Upper lobe of left lung (tissue), 6 donors: ENCODE measurements at regions not wholly inside any gene's neighbourhood (a gene's known extent, or its start where the extent isn't known, plus 50 kb on each side); places are given as distances from the start of the nearest gene placed in this dataset.

ENCODE experiments used
- ATAC-seq, 2 donors: fragments of 200-7000 bp; cut with Tn5 transposase; one replicate each; pipeline ENCODE4 v1.9.1; 2022; ENCODE audit warnings: mild to moderate bottlenecking in 2 of 2, moderate library complexity in 2 of 2; ENCODE audit not compliant: low FRiP score in 2 of 2
- DNase-seq, 2 donors: peaks; one replicate each; pipeline ENCODE4 v3.0.0-alpha.2; 2019 to 2020
- H3K27ac ChIP-seq, 4 donors: fragments of 200-600 bp; sonication (generic); one replicate each; pipeline ENCODE4 v1.5.1; 2016 to 2019
- H3K27me3 ChIP-seq, 4 donors: fragments of 200-600 bp; sonication (generic); one replicate each; pipeline ENCODE4 v1.5.1; 2017 to 2019
- H3K36me3 ChIP-seq, 4 donors: fragments of 200-600 bp; sonication (generic); one replicate each; pipeline ENCODE4 v1.5.1; 2016 to 2019
- H3K4me1 ChIP-seq, 4 donors: fragments of 200-600 bp; sonication (generic); one replicate each; pipeline ENCODE4 v1.5.1; 2018 to 2019
- H3K4me3 ChIP-seq, 4 donors: fragments of 200-600 bp; sonication (generic); one replicate each; pipeline ENCODE4 v1.5.1; 2017 to 2019; ENCODE audit warnings: mild to moderate bottlenecking in 2 of 4, moderate library complexity in 1 of 4
- H3K9me3 ChIP-seq, 4 donors: fragments of 200-600 bp; sonication (generic); one replicate each; pipeline ENCODE4 v1.5.1; 2018 to 2019
- EP300 ChIP-seq, 4 donors: sonication (generic); formaldehyde crosslinking; IDR thresholded peaks; one replicate each; pipeline ENCODE4 v1.5.1; 2017; ENCODE audit warnings: antibody characterized with exemption in 4 of 4, control low read depth in 2 of 4
- POLR2A ChIP-seq, 4 donors: fragments of 450-650 bp; IDR thresholded peaks; one replicate each; pipeline ENCODE4 v1.5.1; 2016 to 2017; ENCODE audit warnings: antibody characterized with exemption in 4 of 4, mild to moderate bottlenecking in 2 of 4
- POLR2AphosphoS5 ChIP-seq, 2 donors: sonication (generic); formaldehyde crosslinking; IDR thresholded peaks; one replicate each; pipeline ENCODE4 v1.5.1; 2017; ENCODE audit warnings: antibody characterized with exemption in 2 of 2
- WGBS, 2 donors: methylation state at CpG; one replicate each; pipeline ENCODE4 v1.1.5; 2017 to 2018; 5-methylcytosine and 5-hydroxymethylcytosine counted together
- TF ChIP-seq, protein P1 (sequence below), 6 experiments: fragments of 450-650 bp in 4 of 6; fragments of 200-600 bp in 2 of 6; sonication (generic) in 2 of 6; IDR thresholded peaks; one replicate each; pipeline ENCODE4 v1.5.1; 2016 to 2019; ENCODE audit warnings: antibody characterized with exemption in 6 of 6
- donor health status: DM: no; HTN: no; CAD: no; lungs with moderate emphysema.
- donor health status: DM: no; HTN: yes; CAD: no; lungs with severe emphysema.

DNA sequence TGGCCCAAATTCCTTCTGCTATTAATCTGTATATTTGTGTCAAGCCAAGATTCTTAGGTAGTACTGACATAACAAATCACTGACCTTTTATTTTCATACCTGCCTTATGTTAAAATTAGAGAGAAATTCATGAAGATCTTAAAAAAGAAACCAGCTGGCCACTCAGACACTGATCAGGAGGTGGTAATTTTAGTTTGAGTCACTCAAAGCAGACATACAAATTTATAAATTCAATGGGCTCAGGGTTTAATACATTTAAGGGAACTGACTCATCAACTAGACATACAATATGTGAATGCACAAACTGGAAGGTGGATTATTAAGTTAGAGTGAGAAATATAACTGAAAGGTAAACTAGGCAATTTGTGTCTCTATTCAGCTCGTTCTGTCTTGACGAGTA, 711.9 kb upstream of the EYS start:
- WGBS, 2 donors: 86 to 88% methylated on average over 2 of the region's 2 CpGs
- no peaks in the 10 kb centered on the region for H3K4me1 ChIP-seq
- ATAC-seq: no peak

DNA sequence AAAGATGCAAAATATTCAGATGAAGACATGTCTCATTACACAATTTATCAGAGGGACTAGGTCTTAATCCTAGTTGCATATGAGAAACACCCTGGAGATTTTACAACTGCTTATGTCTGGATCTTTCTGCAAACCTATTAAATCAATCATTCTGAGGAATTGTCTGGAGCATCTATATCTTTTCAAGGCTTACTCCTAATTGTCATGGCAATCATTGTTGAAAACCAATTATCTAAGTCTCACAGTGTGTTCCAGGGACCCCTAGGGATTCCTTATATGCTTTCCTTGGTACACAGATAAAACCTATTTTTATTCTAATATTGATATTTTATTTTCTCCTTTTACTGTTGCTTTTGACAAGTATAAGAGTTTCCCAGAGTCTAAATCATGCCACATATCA, 696.9 kb upstream of the EYS start:
- no peak for ATAC-seq
- Histone ChIP-seq H3K36me3 (no peaks in the 10 kb centered on the region), H3K4me3 (no peak overlapping the region), H3K27ac (no peak overlapping the region), H3K27me3 (no peaks in the 10 kb centered on the region), H3K9me3 (no peaks in the 10 kb centered on the region), H3K4me1 (no peaks in the 10 kb centered on the region)
- TF ChIP-seq POLR2AphosphoS5 (IDR thresholded peaks at IDR 0.05) (no peak), EP300 (IDR thresholded peaks at IDR 0.05) (no peak), POLR2A (IDR thresholded peaks at IDR 0.05) (no peak)
- TF ChIP-seq, protein P1, sequence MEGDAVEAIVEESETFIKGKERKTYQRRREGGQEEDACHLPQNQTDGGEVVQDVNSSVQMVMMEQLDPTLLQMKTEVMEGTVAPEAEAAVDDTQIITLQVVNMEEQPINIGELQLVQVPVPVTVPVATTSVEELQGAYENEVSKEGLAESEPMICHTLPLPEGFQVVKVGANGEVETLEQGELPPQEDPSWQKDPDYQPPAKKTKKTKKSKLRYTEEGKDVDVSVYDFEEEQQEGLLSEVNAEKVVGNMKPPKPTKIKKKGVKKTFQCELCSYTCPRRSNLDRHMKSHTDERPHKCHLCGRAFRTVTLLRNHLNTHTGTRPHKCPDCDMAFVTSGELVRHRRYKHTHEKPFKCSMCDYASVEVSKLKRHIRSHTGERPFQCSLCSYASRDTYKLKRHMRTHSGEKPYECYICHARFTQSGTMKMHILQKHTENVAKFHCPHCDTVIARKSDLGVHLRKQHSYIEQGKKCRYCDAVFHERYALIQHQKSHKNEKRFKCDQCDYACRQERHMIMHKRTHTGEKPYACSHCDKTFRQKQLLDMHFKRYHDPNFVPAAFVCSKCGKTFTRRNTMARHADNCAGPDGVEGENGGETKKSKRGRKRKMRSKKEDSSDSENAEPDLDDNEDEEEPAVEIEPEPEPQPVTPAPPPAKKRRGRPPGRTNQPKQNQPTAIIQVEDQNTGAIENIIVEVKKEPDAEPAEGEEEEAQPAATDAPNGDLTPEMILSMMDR (IDR thresholded peaks at IDR 0.05): no peak
- DNase-seq: no peak

More for the DNA sequence above, 711.9 kb upstream of the EYS start:
- H3K27ac ChIP-seq: no peak overlapping the region
- DNase-seq: no peak
- no peak for TF ChIP-seq POLR2AphosphoS5 (IDR thresholded peaks at IDR 0.05)
- TF ChIP-seq POLR2A (IDR thresholded peaks at IDR 0.05): no peak
- no peak for TF ChIP-seq EP300 (IDR thresholded peaks at IDR 0.05)
- TF ChIP-seq, protein P1 (IDR thresholded peaks at IDR 0.05): no peak
- H3K36me3 ChIP-seq: no peaks in the 10 kb centered on the region
- H3K9me3 ChIP-seq: no peaks in the 10 kb centered on the region
- H3K4me3 ChIP-seq: no peak overlapping the region
- no peaks in the 10 kb centered on the region for H3K27me3 ChIP-seq

DNA sequence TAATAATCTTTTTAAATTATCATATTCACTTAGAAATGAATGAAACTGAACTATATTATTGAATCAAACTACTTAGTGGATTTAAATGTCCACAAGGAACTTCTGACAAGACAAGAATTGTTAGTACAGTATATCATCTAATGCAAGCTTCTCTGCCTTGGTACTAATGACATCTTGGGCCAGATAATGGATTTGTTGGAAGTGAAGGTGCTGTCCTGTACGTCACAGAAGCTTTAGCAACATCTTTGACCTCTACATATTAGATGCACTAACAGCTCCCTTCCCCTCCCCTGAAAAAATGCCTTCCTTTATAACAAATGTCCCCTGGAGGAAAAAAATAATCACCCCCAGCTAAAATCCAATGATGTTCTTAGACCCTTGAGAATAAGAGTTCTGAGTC, 695.8 kb upstream of the EYS start:
- WGBS, 2 donors: 77 to 78% methylated on average over 1 of the region's 1 CpG
- Histone ChIP-seq H3K4me1 (no peaks in the 10 kb centered on the region), H3K4me3 (no peak overlapping the region), H3K27ac (no peak overlapping the region), H3K9me3 (no peaks in the 10 kb centered on the region), H3K27me3 (no peaks in the 10 kb centered on the region), H3K36me3 (no peaks in the 10 kb centered on the region)
- ATAC-seq (no peak), DNase-seq (no peak)
- TF ChIP-seq, protein P1 (IDR thresholded peaks at IDR 0.05): no peak

DNA sequence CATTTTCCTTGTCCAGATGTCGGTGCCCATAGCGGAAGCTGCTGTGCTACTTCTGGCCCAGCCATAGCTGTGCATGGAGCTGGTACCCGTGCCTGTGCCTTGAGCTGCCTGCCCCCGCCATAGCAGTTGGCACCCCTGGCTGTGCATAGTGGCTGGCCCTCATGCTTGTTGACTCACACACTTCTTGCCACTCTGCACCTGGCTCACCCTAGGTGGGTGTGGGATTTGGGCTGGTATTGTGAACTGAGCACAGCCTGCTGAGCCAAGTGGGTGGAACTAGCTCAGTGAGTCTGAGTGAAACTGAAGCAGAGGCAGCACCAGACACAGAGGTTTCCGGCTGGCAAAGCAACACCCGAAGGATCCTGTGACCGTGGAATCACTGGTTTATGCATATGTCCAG, 689.5 kb upstream of the EYS start:
- DNase-seq: peak in 1 of 2 donors; percentile 6
- WGBS, 2 donors: 87 to 93% methylated on average over 6 to 7 of the region's 7 CpGs
- no peak overlapping the region for H3K4me3 ChIP-seq

DNA sequence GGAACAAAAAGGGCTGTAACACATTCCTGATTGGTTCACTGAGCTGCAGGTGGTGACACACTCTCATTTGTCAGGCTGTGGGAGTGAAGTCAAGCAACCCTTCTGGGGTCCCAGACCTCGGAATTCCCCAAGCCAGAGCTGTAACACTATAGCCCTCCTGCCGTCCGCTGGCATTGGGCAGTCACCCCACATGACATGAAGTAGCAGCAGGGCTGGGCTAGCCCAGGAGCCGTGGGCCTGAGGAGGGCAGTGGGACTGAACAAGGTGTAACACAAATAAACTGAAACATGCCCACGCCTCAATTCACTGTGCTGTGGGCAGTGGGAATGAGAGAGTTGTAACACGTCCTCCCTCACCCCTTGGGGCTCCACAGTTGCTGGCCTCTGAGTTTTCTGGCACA, 689.1 kb upstream of the EYS start:
- H3K36me3 ChIP-seq: no peaks in the 10 kb centered on the region
- no peak overlapping the region for H3K27ac ChIP-seq
- TF ChIP-seq POLR2AphosphoS5 (IDR thresholded peaks at IDR 0.05): no peak
- no peak for TF ChIP-seq POLR2A (IDR thresholded peaks at IDR 0.05)
- no peak for TF ChIP-seq EP300 (IDR thresholded peaks at IDR 0.05)
- TF ChIP-seq, protein P1 (IDR thresholded peaks at IDR 0.05): no peak
- WGBS, 2 donors: 84 to 90% methylated on average over 6 of the region's 6 CpGs
- ATAC-seq (peak in 1 of 2 donors; percentile 37), DNase-seq (peak in 1 of 2 donors; percentile 5)
- no peaks in the 10 kb centered on the region for H3K9me3 ChIP-seq
- no peaks in the 10 kb centered on the region for H3K27me3 ChIP-seq
- no peaks in the 10 kb centered on the region for H3K4me1 ChIP-seq
- H3K4me3 ChIP-seq: no peak overlapping the region

More for the DNA sequence above, 689.5 kb upstream of the EYS start:
- peak in 1 of 2 donors; percentile 53 for ATAC-seq
- Histone ChIP-seq H3K27me3 (no peaks in the 10 kb centered on the region), H3K27ac (no peak overlapping the region), H3K9me3 (no peaks in the 10 kb centered on the region), H3K36me3 (no peaks in the 10 kb centered on the region), H3K4me1 (no peaks in the 10 kb centered on the region)
- TF ChIP-seq POLR2A (IDR thresholded peaks at IDR 0.05) (no peak), POLR2AphosphoS5 (IDR thresholded peaks at IDR 0.05) (no peak), EP300 (IDR thresholded peaks at IDR 0.05) (no peak)
- TF ChIP-seq, protein P1 (IDR thresholded peaks at IDR 0.05): no peak
